ENCODE measurements at regions not wholly inside any gene's neighbourhood (a gene's known extent, or its start where the extent isn't known, plus 50 kb on each side); places are given as distances from the start of the nearest gene placed in this dataset.

GRCh38 chr9:108133101-108133500, 643.5 kb upstream of the KLF4 start:
- DNase-seq (ENCODE audit: low spot score): no peak
- no peaks in the 10 kb centered on the region for H3K27me3 ChIP-seq
- TF ChIP-seq CTCF (IDR thresholded peaks at IDR 0.05): no peak
- H3K36me3 ChIP-seq: no peaks in the 10 kb centered on the region
- no peak overlapping the region for H3K27ac ChIP-seq
- no peaks in the 10 kb centered on the region for H3K4me1 ChIP-seq
- H3K4me3 ChIP-seq: no peak overlapping the region
- H3K9me3 ChIP-seq: peaks cover 0 to 5% of the 10 kb centered on the region in 2 donors

- H3K9me3 ChIP-seq: no peaks in the 10 kb centered on the region
- H3K36me3 ChIP-seq: no peaks in the 10 kb centered on the region
- H3K4me1 ChIP-seq: no peaks in the 10 kb centered on the region
- no peaks in the 10 kb centered on the region for H3K27me3 ChIP-seq
- no peak overlapping the region for H3K4me3 ChIP-seq
- H3K27ac ChIP-seq: no peak overlapping the region
- no peak for DNase-seq (ENCODE audit: low spot score)
- no peak for TF ChIP-seq CTCF (IDR thresholded peaks at IDR 0.05)
These were observed 641.3 kb upstream of the KLF4 start for GRCh38 chr9:108130905-108131304.

GRCh38 chr9:108125625-108126024, 636.1 kb upstream of the KLF4 start:
- H3K36me3 ChIP-seq: no peaks in the 10 kb centered on the region
- H3K27me3 ChIP-seq: no peaks in the 10 kb centered on the region
- no peak for TF ChIP-seq CTCF (IDR thresholded peaks at IDR 0.05)
- no peak overlapping the region for H3K27ac ChIP-seq
- no peak overlapping the region for H3K4me3 ChIP-seq
- H3K9me3 ChIP-seq: no peaks in the 10 kb centered on the region
- H3K4me1 ChIP-seq: no peaks in the 10 kb centered on the region
- DNase-seq (ENCODE audit: low spot score): no peak

GRCh38 chr9:108119530-108120113, 630.1 kb upstream of the KLF4 start:
- Histone ChIP-seq H3K27ac (no peak overlapping the region), H3K4me3 (no peak overlapping the region), H3K27me3 (no peaks in the 10 kb centered on the region), H3K4me1 (no peaks in the 10 kb centered on the region), H3K9me3 (no peaks in the 10 kb centered on the region), H3K36me3 (no peaks in the 10 kb centered on the region)
- DNase-seq (ENCODE audit: low spot score): no peak
- TF ChIP-seq CTCF (IDR thresholded peaks at IDR 0.05): no peak

GRCh38 chr9:108117795-108118194, 628.2 kb upstream of the KLF4 start:
- Histone ChIP-seq H3K36me3 (no peaks in the 10 kb centered on the region), H3K9me3 (no peaks in the 10 kb centered on the region), H3K27me3 (no peaks in the 10 kb centered on the region), H3K4me3 (no peak overlapping the region), H3K27ac (no peak overlapping the region), H3K4me1 (no peaks in the 10 kb centered on the region)
- no peak for DNase-seq (ENCODE audit: low spot score)
- TF ChIP-seq CTCF (IDR thresholded peaks at IDR 0.05): no peak

- no peaks in the 10 kb centered on the region for H3K36me3 ChIP-seq
- H3K27ac ChIP-seq: no peak overlapping the region
- DNase-seq (ENCODE audit: low spot score): no peak
- H3K4me3 ChIP-seq: no peak overlapping the region
- no peaks in the 10 kb centered on the region for H3K4me1 ChIP-seq
- TF ChIP-seq CTCF (IDR thresholded peaks at IDR 0.05): no peak
- no peaks in the 10 kb centered on the region for H3K27me3 ChIP-seq
- no peaks in the 10 kb centered on the region for H3K9me3 ChIP-seq
These were observed 627.7 kb upstream of the KLF4 start for GRCh38 chr9:108117306-108117705.
